ENCODE measurements at regions not wholly inside any gene's neighbourhood (a gene's known extent, or its start where the extent isn't known, plus 50 kb on each side); places are given as distances from the start of the nearest gene placed in this dataset.

GRCh38 chr18:78762753-78763152 is 216.9 kb upstream of the SALL3 start:
- no peaks in the 10 kb centered on the region for H3K27me3 ChIP-seq (ENCODE audit: insufficient read depth, low read depth)
- no peak overlapping the region for H2AFZ ChIP-seq (ENCODE audit: low read depth)

GRCh38 chr18:78764544-78764943 is 215.1 kb upstream of the SALL3 start:
- Histone ChIP-seq H3K79me2 (ENCODE audit: insufficient read depth, low read depth) (no peaks in the 10 kb centered on the region), H3K9ac (no peak overlapping the region), H3K4me2 (no peak overlapping the region), H3K27ac (no peak overlapping the region), H3K36me3 (ENCODE audit: insufficient read depth) (no peaks in the 10 kb centered on the region), H2AFZ (ENCODE audit: low read depth) (no peak overlapping the region), H4K20me1 (ENCODE audit: insufficient read depth) (no peaks in the 10 kb centered on the region), H3K4me1 (ENCODE audit: low read depth, poor library complexity, severe bottlenecking) (no peaks in the 10 kb centered on the region), H3K4me3 (IDR thresholded peaks at IDR 0.05; ENCODE audit: insufficient read depth, low read depth, low read length) (no peak overlapping the region), H3K27me3 (ENCODE audit: insufficient read depth, low read depth) (no peaks in the 10 kb centered on the region)
- TF ChIP-seq CTCF (conservative IDR thresholded peaks at IDR 0.05; ENCODE audit: low read depth, low read length) = no peak

More at GRCh38 chr18:78762753-78763152, 216.9 kb upstream of the SALL3 start:
- no peaks in the 10 kb centered on the region for H3K79me2 ChIP-seq (ENCODE audit: insufficient read depth, low read depth)
- no peak overlapping the region for H3K4me3 ChIP-seq (IDR thresholded peaks at IDR 0.05; ENCODE audit: insufficient read depth, low read depth, low read length)
- no peak overlapping the region for H3K9ac ChIP-seq
- no peak overlapping the region for H3K4me2 ChIP-seq
- no peak for TF ChIP-seq CTCF (conservative IDR thresholded peaks at IDR 0.05; ENCODE audit: low read depth, low read length)
- no peaks in the 10 kb centered on the region for H3K4me1 ChIP-seq (ENCODE audit: low read depth, poor library complexity, severe bottlenecking)
- no peaks in the 10 kb centered on the region for H4K20me1 ChIP-seq (ENCODE audit: insufficient read depth)
- no peaks in the 10 kb centered on the region for H3K36me3 ChIP-seq (ENCODE audit: insufficient read depth)
- no peak overlapping the region for H3K27ac ChIP-seq

- Histone ChIP-seq H3K9ac (no peak overlapping the region), H3K4me2 (no peak overlapping the region), H3K4me3 (IDR thresholded peaks at IDR 0.05; ENCODE audit: insufficient read depth, low read depth, low read length) (no peak overlapping the region), H3K36me3 (ENCODE audit: insufficient read depth) (no peaks in the 10 kb centered on the region), H4K20me1 (ENCODE audit: insufficient read depth) (no peaks in the 10 kb centered on the region), H3K27me3 (ENCODE audit: insufficient read depth, low read depth) (no peaks in the 10 kb centered on the region), H3K4me1 (ENCODE audit: low read depth, poor library complexity, severe bottlenecking) (no peaks in the 10 kb centered on the region), H3K79me2 (ENCODE audit: insufficient read depth, low read depth) (no peaks in the 10 kb centered on the region), H3K27ac (no peak overlapping the region), H2AFZ (ENCODE audit: low read depth) (no peak overlapping the region)
- TF ChIP-seq CTCF (conservative IDR thresholded peaks at IDR 0.05; ENCODE audit: low read depth, low read length) = no peak
Measured at GRCh38 chr18:78765142-78765541, 214.5 kb upstream of the SALL3 start.

GRCh38 chr18:78765637-78766281 is 213.9 kb upstream of the SALL3 start:
- no peak overlapping the region for H3K9ac ChIP-seq
- H2AFZ ChIP-seq (ENCODE audit: low read depth) = no peak overlapping the region
- no peak for TF ChIP-seq CTCF (conservative IDR thresholded peaks at IDR 0.05; ENCODE audit: low read depth, low read length)
- no peaks in the 10 kb centered on the region for H3K27me3 ChIP-seq (ENCODE audit: insufficient read depth, low read depth)
- no peaks in the 10 kb centered on the region for H3K36me3 ChIP-seq (ENCODE audit: insufficient read depth)
- no peak overlapping the region for H3K4me3 ChIP-seq (IDR thresholded peaks at IDR 0.05; ENCODE audit: insufficient read depth, low read depth, low read length)
- H3K4me2 ChIP-seq = no peak overlapping the region
- H3K79me2 ChIP-seq (ENCODE audit: insufficient read depth, low read depth) = no peaks in the 10 kb centered on the region
- no peak overlapping the region for H3K27ac ChIP-seq
- H4K20me1 ChIP-seq (ENCODE audit: insufficient read depth) = no peaks in the 10 kb centered on the region
- H3K4me1 ChIP-seq (ENCODE audit: low read depth, poor library complexity, severe bottlenecking) = no peaks in the 10 kb centered on the region

Measured in KMS-11 (cell line).